SU-DHL-6 (cell line): ENCODE measurements at regions not wholly inside any gene's neighbourhood (a gene's known extent, or its start where the extent isn't known, plus 50 kb on each side); places are given as distances from the start of the nearest gene placed in this dataset.

Experiments
- H2AFZ ChIP-seq: fragments of 200-600 bp; sonication (generic); 2 replicates; pipeline ENCODE4 v1.6.1; 2014; ENCODE audit warnings: low read depth, mild to moderate bottlenecking, moderate library complexity, mixed read lengths, antibody characterized with exemption, low read length; ENCODE audit not compliant: severe bottlenecking
- H3F3A ChIP-seq: fragments of 200-600 bp; shearing (Covaris generic); 2 replicates; pipeline ENCODE4 v1.6.0; 2016; ENCODE audit warnings: antibody characterized with exemption, mild to moderate bottlenecking; ENCODE audit not compliant: insufficient read depth
- H3K27ac ChIP-seq: fragments of 200-600 bp; sonication (generic); 2 replicates; pipeline ENCODE4 v1.5.1; 2016; ENCODE audit warnings: low read depth, mild to moderate bottlenecking, low read length, moderate library complexity, mixed read lengths
- H3K27me3 ChIP-seq: fragments of 200-600 bp; sonication (generic), shearing (Covaris generic); 2 replicates; pipeline ENCODE4 v1.6.0; 2014; ENCODE audit warnings: mild to moderate bottlenecking, low read length
- H3K36me3 ChIP-seq: fragments of 200-600 bp; sonication (generic); 2 replicates; pipeline ENCODE4 v1.6.1; 2014; ENCODE audit warnings: mild to moderate bottlenecking, low read length, mixed read lengths
- H3K4me2 ChIP-seq: fragments of 300-600, 200-600 bp; shearing (Covaris generic), sonication (generic); 2 replicates; pipeline ENCODE4 v1.6.0; 2014; ENCODE audit warnings: low read length, low read depth, mild to moderate bottlenecking; ENCODE audit not compliant: poor library complexity, severe bottlenecking
- H3K4me3 ChIP-seq: fragments of 200-600 bp; sonication (generic); 2 replicates; pipeline ENCODE4 v1.5.1; 2014; ENCODE audit warnings: antibody characterized with exemption, low read length, mild to moderate bottlenecking, mixed read lengths; ENCODE audit not compliant: insufficient read depth, poor library complexity, severe bottlenecking
- H3K79me2 ChIP-seq: fragments of 200-600 bp; sonication (generic); 2 replicates; pipeline ENCODE4 v1.6.1; 2014; ENCODE audit warnings: mild to moderate bottlenecking, low read length, moderate library complexity; ENCODE audit not compliant: insufficient read depth
- H3K9ac ChIP-seq: fragments of 200-600 bp; sonication (generic); 2 replicates; pipeline ENCODE4 v1.7.0; 2014; ENCODE audit warnings: mild to moderate bottlenecking, low read length
- H3K9me2 ChIP-seq: fragments of 200-600 bp; sonication (generic); replicated peaks from 2 replicates; pipeline ENCODE4 v1.6.1; 2014; ENCODE audit warnings: low read length; ENCODE audit not compliant: insufficient read depth
- H3K9me3 ChIP-seq: fragments of 200-600 bp; sonication (generic); 2 replicates; pipeline ENCODE4 v1.6.1; 2014; ENCODE audit warnings: low read length, mixed read lengths; ENCODE audit not compliant: insufficient read depth
- H4K20me1 ChIP-seq: fragments of 200-600 bp; sonication (generic); 2 replicates; pipeline ENCODE4 v1.6.1; 2014; ENCODE audit warnings: low read depth, mild to moderate bottlenecking, antibody characterized with exemption, low read length, moderate library complexity, mixed read lengths
- CTCF ChIP-seq: fragments of 200-600 bp; sonication (generic); IDR thresholded peaks from one replicate; pipeline ENCODE4 v1.5.1; 2017; ENCODE audit warnings: antibody characterized with exemption, mild to moderate bottlenecking, low read length, moderate library complexity; ENCODE audit not compliant: insufficient read depth, poor library complexity, severe bottlenecking
- EZH2phosphoT487 ChIP-seq: fragments of 200-600 bp; sonication (generic), shearing (Covaris generic); conservative IDR thresholded peaks from 2 replicates; pipeline ENCODE4 v1.6.1; 2018; ENCODE audit warnings: mild to moderate bottlenecking, antibody characterized with exemption, low read length, moderate library complexity, mixed read lengths

- no peak overlapping the region for H2AFZ ChIP-seq
- no peak overlapping the region for H3K27ac ChIP-seq
- no peaks in the 10 kb centered on the region for H3F3A ChIP-seq
- no peaks in the 10 kb centered on the region for H3K36me3 ChIP-seq
- H3K9ac ChIP-seq = no peak overlapping the region
- no peak overlapping the region for H3K4me3 ChIP-seq
- no peaks in the 10 kb centered on the region for H3K79me2 ChIP-seq
- no peak overlapping the region for H3K4me2 ChIP-seq
- no peaks in the 10 kb centered on the region for H3K27me3 ChIP-seq
- H4K20me1 ChIP-seq = no peaks in the 10 kb centered on the region
- TF ChIP-seq CTCF (no peak), EZH2phosphoT487 (no peak)
- H3K9me3 ChIP-seq = no peaks in the 10 kb centered on the region
- H3K9me2 ChIP-seq = no peaks in the 10 kb centered on the region
Measured at GRCh38 chr15:36251450-36251849, 328.0 kb upstream of the CDIN1 start.

- H3K9me3 ChIP-seq = no peaks in the 10 kb centered on the region
- H4K20me1 ChIP-seq = no peaks in the 10 kb centered on the region
- H3K27ac ChIP-seq = no peak overlapping the region
- H3K4me3 ChIP-seq = no peak overlapping the region
- no peak overlapping the region for H3K4me2 ChIP-seq
- no peaks in the 10 kb centered on the region for H3K36me3 ChIP-seq
- H3F3A ChIP-seq = no peaks in the 10 kb centered on the region
- no peak overlapping the region for H2AFZ ChIP-seq
- no peaks in the 10 kb centered on the region for H3K79me2 ChIP-seq
- H3K9me2 ChIP-seq = no peaks in the 10 kb centered on the region
- H3K27me3 ChIP-seq = no peaks in the 10 kb centered on the region
- H3K9ac ChIP-seq = no peak overlapping the region
- no peak for TF ChIP-seq CTCF
- TF ChIP-seq EZH2phosphoT487 = no peak
Measured at GRCh38 chr15:36252146-36252711, 327.2 kb upstream of the CDIN1 start.

- H3K27me3 ChIP-seq = no peaks in the 10 kb centered on the region
- TF ChIP-seq EZH2phosphoT487 (no peak), CTCF (no peak)
- H3K9me3 ChIP-seq = no peaks in the 10 kb centered on the region
- no peaks in the 10 kb centered on the region for H3K79me2 ChIP-seq
- H3K4me3 ChIP-seq = no peak overlapping the region
- no peaks in the 10 kb centered on the region for H3K36me3 ChIP-seq
- no peaks in the 10 kb centered on the region for H4K20me1 ChIP-seq
- H3K9ac ChIP-seq = no peak overlapping the region
- H2AFZ ChIP-seq = no peak overlapping the region
- no peaks in the 10 kb centered on the region for H3F3A ChIP-seq
- no peak overlapping the region for H3K27ac ChIP-seq
- no peaks in the 10 kb centered on the region for H3K9me2 ChIP-seq
- no peak overlapping the region for H3K4me2 ChIP-seq
Measured at GRCh38 chr15:36254426-36254825, 325.0 kb upstream of the CDIN1 start.
